ENCODE measurements at regions not wholly inside any gene's neighbourhood (a gene's known extent, or its start where the extent isn't known, plus 50 kb on each side); places are given as distances from the start of the nearest gene placed in this dataset.
"Not testable (repeated sequence)": the region's sequence is repeated elsewhere in the genome, so short reads cannot be mapped to it uniquely, and the experiment has no call there.

- DNase-seq (ENCODE audit: low spot score): no peak
Measured at GRCh38 chr1:38670544-38671122, 188.9 kb downstream of the RRAGC start.

DNA sequence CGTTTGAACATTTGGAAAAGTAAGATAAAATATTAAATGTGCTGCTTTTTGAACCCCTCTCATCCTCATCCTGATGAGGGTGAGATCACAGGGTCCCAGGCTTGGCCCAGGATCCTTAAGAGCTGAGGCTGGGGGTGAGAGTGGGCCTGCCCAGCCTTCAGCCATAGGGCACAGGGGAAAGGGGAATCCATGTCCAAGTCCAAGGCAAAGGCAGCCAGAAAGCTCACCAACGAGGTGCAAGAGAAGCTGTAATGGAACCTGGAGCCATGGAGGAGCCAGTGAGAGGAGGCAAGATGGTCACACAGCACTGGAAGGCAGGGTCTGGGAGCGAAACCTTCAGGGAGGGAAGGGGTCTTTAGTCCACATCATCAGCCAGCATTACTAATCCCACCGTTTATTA, 191.9 kb downstream of the RRAGC start:
- no peak for DNase-seq (ENCODE audit: low spot score)

DNA sequence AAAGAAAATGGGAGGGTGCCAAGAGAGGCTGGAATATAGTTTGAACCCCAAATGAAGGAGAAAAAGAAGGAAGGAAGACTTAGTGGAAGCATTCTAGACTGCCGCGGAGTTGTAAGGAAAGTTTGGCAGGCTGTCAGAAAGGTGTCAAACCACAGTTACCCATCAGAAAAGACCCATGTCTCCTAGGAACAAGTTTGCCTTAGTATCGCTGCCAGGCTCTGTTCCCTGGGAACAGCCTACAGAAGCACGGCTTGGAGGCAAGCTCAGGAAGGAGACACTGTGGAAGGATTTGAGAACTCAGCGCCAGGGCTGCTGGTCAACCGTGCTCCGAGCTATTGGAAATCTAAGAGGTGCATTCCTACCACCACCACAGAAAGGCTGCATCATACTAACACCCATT, 197.4 kb downstream of the RRAGC start:
- no peak for DNase-seq (ENCODE audit: low spot score)

DNA sequence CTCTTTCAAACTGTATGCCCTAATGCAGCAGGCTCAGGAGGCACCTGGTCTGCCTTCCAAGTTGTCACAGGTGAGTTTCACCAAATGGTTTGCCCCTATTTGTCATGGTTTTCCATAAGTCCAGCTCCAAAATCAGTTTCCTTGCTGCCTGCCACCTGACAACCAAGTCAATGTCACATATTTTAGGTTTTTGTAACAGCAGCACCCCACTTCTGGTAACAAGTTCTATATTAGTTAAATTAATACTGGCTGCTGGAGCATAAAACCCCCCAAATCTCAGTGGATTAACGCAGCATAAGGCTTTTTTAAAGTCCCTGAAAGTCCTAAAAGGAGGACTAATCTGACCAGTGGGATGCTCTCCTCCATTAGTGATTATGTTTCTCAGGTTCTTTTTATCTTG, 200.7 kb downstream of the RRAGC start:
- DNase-seq (ENCODE audit: low spot score): no peak

- DNase-seq (ENCODE audit: low spot score): no peak
Measured at GRCh38 chr1:38657873-38658272, 201.7 kb downstream of the RRAGC start.

- no peak for DNase-seq (ENCODE audit: low spot score)
Measured at GRCh38 chr1:38657207-38657840, 202.2 kb downstream of the RRAGC start.

DNA sequence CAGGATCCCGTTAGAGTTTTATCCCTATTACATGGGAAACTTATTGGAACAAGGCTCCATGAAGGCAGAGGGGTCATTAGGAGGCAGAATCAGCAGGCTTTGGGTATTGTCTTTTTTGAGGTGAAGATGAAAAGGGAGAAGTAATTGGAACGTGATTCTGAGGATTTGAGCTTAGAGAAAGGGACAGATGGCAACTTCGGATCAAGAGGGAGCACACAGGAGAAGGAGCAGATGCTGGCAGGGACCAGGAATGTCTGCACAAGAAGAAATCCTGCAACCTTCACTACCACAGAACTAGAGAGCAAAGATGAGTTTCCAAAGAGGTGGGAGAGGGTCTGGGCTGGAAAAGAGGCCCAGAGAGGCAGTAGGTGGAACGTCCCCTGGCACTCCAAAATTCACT, 202.8 kb downstream of the RRAGC start:
- DNase-seq (ENCODE audit: low spot score): no peak

DNA sequence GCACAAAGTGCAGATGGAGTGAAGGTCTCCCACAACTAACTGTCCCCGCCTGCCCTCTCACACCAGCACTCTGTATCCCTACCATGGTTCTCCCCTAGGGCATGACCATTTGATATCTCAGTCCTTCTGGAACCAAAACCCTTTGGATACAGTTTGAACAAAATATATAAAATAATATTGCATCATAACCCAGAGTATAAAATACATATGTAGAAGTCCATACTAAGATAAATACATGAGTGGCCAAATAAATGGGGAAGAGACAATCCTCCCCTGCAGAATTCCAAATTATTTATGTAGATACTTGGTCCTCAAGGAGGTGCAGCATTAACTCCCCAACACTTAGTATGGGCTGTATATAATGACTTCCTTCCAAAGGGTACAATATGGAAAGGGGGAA, 207.4 kb downstream of the RRAGC start:
- DNase-seq (ENCODE audit: low spot score): no peak

- DNase-seq (ENCODE audit: low spot score): no peak
Measured at GRCh38 chr1:38651669-38652068, 207.9 kb downstream of the RRAGC start.

DNA sequence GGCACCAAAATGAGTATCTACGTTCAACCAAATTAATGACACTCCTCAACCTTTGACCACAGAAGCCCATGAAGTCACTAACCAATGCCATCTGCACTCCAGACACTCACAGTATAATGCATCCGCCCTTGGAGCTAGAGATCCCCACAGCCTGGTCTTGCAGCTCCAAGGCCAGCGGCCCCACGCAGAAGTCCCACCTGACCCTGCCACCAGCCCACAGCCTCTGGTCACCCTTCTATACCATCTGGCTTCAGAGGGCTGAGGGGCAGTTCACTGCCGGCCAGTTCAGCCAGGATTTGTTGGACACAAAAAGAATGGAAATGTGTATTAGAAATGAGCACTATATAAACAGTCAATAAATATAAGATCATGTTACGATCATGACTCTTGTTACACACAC, 211.2 kb downstream of the RRAGC start:
- no peak for DNase-seq (ENCODE audit: low spot score)

- not testable (repeated sequence) for DNase-seq (ENCODE audit: low spot score)
Measured at GRCh38 chr1:38647341-38647740, 212.2 kb downstream of the RRAGC start.

DNA sequence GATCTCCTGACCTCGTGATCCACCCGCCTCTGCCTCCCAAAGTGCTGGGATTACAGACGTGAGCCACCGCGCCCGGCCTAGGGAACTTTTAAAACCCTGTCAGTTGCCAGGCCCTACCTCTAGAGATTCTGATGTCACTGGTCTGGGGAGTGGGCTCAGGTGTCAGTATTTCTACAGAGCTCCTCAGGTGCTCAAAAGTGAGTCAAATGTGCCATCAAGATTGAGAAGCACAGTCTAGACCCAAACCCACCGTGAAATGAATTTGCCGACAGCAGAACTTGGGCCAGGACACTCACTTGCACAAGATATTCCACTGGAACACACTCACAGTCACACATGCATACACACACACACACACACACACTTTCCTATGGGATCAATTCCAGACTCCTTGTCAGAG, 215.5 kb downstream of the RRAGC start:
- no peak for DNase-seq (ENCODE audit: low spot score)

GRCh38 chr1:38641661-38642060, 217.9 kb downstream of the RRAGC start:
- DNase-seq (ENCODE audit: low spot score): no peak

- DNase-seq (ENCODE audit: low spot score): no peak
Measured at GRCh38 chr1:38640371-38640770, 219.2 kb downstream of the RRAGC start.

DNA sequence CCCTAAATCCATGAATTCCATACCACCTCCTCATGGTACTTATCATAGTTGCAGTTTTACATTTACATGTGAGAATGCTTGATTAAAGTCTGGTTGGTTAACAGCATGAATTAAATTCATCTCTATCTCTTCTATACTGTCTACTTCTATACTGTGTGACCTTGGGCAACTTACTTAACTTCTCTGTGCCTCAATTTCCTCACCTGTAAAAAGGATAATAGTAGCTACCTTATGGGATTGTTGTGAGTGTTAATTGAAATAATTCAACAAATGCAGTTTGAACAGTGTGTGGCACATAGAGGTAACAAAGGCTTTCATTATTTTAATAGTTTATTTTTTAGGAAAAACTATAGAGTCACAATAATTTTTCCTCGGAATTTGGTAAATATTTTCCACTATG, 231.3 kb downstream of the RRAGC start:
- DNase-seq (ENCODE audit: low spot score): no peak

DNA sequence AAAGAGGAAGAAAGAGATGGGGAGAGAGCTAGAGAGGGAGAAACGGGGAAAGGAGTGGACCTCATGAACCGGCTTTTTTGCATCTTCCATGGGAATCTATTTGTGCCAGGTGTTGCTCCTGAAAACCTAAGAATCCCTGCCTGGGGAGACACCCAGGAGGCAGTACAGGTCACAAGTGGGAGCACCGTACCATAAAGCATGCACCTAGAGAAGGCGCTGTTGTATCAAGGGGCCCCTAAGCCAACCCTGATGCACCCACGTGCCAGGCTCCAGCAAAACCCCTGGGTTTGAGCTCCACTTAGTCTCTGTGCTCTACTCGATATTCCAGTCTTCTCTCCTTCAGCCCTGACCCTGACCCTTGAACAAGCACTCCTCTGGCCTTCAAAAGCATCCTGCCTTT, 233.6 kb downstream of the RRAGC start:
- DNase-seq (ENCODE audit: low spot score): no peak

DNA sequence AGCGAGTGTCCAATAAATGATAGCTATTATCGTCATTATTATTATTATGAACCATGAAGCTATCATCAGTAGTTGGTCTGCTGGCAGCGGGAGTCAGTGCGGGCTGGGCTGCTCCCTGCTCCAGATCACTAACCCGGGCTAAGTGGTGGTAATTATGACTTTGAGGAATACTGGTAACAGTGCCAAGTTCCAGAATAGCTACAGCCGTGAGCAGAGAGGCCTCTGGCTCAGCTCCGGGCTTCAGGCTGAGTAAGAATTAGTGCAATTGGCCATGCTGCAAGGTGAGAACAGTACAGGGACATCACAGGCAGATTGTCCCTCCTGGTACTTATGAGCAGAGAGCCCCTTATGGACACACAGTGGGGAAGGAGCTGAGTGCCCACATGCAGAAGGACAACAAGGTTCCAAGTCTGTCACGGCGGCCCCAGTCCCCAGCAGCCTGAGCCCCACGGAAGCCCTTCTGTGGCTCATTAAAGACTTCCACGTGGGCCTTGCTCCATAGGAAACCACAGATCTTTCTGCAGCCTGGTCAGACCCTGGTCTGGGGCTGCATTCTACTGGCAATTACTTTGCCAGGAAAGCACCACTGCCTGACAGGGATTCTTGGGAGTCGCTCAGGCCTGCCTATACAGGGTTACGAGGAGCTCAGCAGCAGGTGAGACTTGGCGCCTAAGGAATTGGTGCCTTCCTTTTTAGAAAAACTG, 235.1 kb downstream of the RRAGC start:
- no peak for DNase-seq (ENCODE audit: low spot score)

- DNase-seq (ENCODE audit: low spot score): no peak
Measured at GRCh38 chr1:38623529-38623928, 236.0 kb downstream of the RRAGC start.

- DNase-seq (ENCODE audit: low spot score): no peak
Measured at GRCh38 chr1:38622197-38622596, 237.4 kb downstream of the RRAGC start.

DNA sequence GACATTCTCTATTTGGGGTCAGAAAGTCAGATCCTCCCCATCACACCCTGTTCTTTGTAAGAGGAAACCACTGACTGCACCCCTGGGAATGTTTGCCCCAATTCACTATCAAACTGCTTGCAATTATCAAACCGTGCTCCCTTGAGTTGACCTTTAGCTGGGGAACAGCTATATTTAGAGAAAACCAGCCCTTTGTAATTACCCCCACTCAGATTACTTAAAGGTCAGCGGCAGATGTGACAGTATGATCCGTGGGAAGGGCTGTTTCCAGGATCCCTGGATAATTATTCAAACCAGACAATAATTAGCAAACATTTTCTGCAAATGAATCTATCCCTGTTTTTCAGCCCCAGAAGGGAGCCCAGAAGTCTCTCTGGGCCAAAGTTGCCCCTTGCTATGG, 242.7 kb downstream of the RRAGC start:
- DNase-seq (ENCODE audit: low spot score): no peak

GRCh38 chr1:38615680-38616079, 243.9 kb downstream of the RRAGC start:
- DNase-seq (ENCODE audit: low spot score): no peak

DNA sequence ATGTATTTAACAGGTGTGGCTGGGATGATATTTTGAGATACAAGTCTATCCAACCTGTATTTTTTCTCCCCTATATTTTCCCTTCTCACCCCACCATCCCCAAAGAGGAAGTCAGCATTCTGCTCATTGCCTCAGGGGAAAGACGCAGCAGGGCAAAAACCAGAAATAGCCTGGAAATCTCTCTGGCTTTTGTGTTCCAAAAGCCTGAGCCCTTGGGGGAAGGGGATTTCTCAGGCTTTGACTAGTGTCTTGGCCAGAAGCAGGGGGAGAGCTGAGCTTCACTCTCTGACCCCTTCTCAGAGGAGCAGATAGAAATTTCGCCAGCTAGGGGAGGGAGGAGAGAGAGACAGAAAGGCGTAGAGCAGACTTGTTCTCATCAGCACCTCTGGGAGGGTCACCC, 244.7 kb downstream of the RRAGC start:
- DNase-seq (ENCODE audit: low spot score): no peak

DNA sequence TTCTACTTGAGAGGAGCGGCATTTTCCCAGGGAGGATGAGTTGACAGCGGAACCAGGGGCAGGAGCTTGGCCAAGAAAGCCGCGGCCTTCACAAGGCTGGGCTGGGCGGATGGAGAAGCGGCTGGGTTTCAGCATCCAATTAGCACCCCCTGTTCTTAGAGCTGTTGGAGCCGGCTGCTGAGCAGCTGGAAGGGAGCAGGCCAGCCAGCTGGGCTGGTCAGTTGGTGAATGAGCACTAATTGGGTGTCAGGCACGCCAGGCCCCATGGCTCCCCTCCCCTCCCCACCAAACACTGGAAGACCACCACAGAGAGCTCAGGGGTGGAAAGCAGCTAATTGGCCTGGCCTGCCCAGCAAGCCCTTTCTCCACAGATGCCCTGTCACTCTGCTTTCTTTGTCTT, 245.6 kb downstream of the RRAGC start:
- DNase-seq (ENCODE audit: low spot score): no peak
